ENCODE measurements at regions not wholly inside any gene's neighbourhood (a gene's known extent, or its start where the extent isn't known, plus 50 kb on each side); places are given as distances from the start of the nearest gene placed in this dataset.
"Not testable (repeated sequence)": the region's sequence is repeated elsewhere in the genome, so short reads cannot be mapped to it uniquely, and the experiment has no call there.

DNA sequence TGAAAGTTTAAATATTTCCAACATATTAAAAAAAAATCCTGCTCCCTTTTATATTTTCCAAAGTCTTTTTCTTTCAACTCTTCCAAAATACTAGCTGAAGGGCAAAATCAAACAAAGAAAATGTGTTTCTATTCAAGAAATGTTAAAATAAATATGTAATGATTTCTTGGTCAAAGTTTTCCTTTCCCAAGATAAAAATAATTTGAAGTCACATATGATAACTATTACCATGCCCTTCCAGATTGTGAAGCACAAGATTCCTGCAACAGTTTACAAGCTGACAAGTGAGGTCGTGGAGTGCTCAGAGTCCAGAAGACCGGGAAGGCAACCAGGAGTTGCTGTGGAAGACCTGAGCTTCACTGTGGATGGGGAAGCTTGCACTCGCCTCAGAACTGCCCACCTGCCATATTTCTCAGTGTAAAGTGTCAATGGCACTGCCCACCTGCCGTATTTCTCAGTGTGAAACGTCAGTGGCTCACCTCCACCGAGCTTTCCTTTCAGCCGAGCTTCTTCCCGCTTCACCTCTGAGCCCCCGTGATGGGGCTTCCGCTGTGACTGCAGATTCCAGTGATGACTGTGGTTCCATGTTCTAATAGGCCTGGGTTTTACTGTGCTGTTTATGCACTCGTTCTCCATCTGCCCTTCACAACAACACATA, 160.5 kb downstream of the THBS2 start:
- ATAC-seq (ENCODE audit: poor library complexity), result no peak
- CTCF ChIA-PET, result no interaction called here
- H3K4me1 ChIP-seq (ENCODE audit: insufficient read depth, low read length), result no peaks in the 10 kb centered on the region
- TF ChIP-seq, protein P1, sequence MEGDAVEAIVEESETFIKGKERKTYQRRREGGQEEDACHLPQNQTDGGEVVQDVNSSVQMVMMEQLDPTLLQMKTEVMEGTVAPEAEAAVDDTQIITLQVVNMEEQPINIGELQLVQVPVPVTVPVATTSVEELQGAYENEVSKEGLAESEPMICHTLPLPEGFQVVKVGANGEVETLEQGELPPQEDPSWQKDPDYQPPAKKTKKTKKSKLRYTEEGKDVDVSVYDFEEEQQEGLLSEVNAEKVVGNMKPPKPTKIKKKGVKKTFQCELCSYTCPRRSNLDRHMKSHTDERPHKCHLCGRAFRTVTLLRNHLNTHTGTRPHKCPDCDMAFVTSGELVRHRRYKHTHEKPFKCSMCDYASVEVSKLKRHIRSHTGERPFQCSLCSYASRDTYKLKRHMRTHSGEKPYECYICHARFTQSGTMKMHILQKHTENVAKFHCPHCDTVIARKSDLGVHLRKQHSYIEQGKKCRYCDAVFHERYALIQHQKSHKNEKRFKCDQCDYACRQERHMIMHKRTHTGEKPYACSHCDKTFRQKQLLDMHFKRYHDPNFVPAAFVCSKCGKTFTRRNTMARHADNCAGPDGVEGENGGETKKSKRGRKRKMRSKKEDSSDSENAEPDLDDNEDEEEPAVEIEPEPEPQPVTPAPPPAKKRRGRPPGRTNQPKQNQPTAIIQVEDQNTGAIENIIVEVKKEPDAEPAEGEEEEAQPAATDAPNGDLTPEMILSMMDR (IDR thresholded peaks at IDR 0.05), result no peak
- Mint-ChIP-seq H3K4me3 (no peak overlapping the region), H3K27ac (no peak overlapping the region), H3K9me3 (peaks cover 16% of the 10 kb centered on the region), H3K27me3 (peaks cover 26% of the 10 kb centered on the region), H3K36me3 (ENCODE audit: low read depth) (no peaks in the 10 kb centered on the region), H3K4me1 (ENCODE audit: low read depth) (no peaks in the 10 kb centered on the region)
- no peak overlapping the region for H3K27ac ChIP-seq (ENCODE audit: low read depth in 1 of 2, low read length in 2 of 2)
- POLR2A ChIA-PET, result no interaction called here
- no peak for DNase-seq
- H3K9me3 ChIP-seq (ENCODE audit: control insufficient read depth in 1 of 2, insufficient read depth in 1 of 2, low read length in 2 of 2), result peaks cover 9 to 16% of the 10 kb centered on the region in 2 experiments
- no peaks in the 10 kb centered on the region for H3K36me3 ChIP-seq (ENCODE audit: insufficient read depth, low read length)
- intact Hi-C loops (cut with DNase I, micrococcal nuclease), result no loop called here
- no peak overlapping the region for H3K4me3 ChIP-seq (ENCODE audit: low read length)
- no peaks in the 10 kb centered on the region for H3K27me3 ChIP-seq (ENCODE audit: control insufficient read depth in 1 of 2, insufficient read depth in 2 of 2, low read length in 2 of 2)

DNA sequence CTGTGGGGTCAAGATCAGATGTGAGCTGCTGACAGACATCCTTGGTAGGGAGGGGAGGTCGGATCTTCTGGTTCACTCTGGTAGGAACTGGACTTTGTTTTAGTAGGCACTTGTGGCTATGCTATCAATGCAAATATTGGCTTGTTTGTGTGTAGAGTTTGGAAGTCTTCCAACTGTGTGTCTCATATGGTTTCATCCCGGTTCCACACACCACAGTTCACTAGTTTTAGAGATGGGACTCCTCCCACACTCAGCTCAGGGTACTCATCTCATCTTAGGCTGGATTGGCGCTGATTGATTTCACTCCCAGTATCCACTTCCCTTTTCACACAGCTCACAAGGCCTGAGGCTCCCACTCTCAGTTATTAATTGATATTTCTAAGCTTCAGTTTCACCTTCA, 161.3 kb downstream of the THBS2 start:
- intact Hi-C loops (cut with DNase I, micrococcal nuclease), result no loop called here
- no peak for DNase-seq

DNA sequence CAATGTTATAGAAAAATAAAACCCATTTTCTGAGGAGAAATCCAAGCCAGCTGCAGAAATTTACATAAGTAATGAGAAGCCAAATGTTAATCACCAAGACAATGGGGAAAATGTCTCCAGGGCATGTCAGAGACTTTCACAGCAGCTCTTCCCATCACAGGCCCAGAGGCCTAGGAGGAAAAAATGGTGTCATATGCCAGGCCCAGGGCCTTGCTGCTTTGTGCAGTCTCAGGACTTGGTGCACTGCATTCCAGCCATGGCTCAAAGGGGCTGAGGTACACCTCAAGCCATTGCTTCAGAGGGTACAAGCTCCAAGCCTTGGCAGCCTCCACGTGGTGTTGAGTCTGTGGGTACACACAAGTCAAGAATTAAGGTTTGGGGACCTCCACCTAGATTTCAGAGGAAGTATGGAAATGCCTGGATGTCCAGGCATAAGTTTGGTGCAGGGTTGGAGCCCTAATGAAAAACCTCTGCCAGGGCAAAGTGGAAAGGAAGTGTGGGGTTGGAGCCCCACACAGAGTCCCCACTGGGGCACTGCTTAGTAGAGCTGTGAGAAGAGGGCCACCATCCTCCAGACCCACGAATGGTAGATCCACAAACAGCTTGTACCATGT, 163.0 kb downstream of the THBS2 start:
- intact Hi-C loops (cut with DNase I, micrococcal nuclease), result not testable (repeated sequence)
- peaks cover 18% of the 10 kb centered on the region for H3K9me3 Mint-ChIP-seq

More for the DNA sequence above, 161.3 kb downstream of the THBS2 start:
- POLR2A ChIA-PET, result no interaction called here
- no peak for ATAC-seq (ENCODE audit: poor library complexity)
- H3K4me1 Mint-ChIP-seq (ENCODE audit: low read depth), result no peaks in the 10 kb centered on the region
- H3K36me3 ChIP-seq (ENCODE audit: insufficient read depth, low read length), result no peaks in the 10 kb centered on the region
- H3K4me1 ChIP-seq (ENCODE audit: insufficient read depth, low read length), result no peaks in the 10 kb centered on the region
- H3K27me3 Mint-ChIP-seq, result peaks cover 24% of the 10 kb centered on the region
- no peak overlapping the region for H3K27ac ChIP-seq (ENCODE audit: low read depth in 1 of 2, low read length in 2 of 2)
- no peaks in the 10 kb centered on the region for H3K36me3 Mint-ChIP-seq (ENCODE audit: low read depth)
- H3K27ac Mint-ChIP-seq, result no peak overlapping the region
- CTCF ChIA-PET, result no interaction called here
- H3K4me3 ChIP-seq (ENCODE audit: low read length), result no peak overlapping the region
- H3K4me3 Mint-ChIP-seq, result no peak overlapping the region
- H3K27me3 ChIP-seq (ENCODE audit: control insufficient read depth in 1 of 2, insufficient read depth in 2 of 2, low read length in 2 of 2), result no peaks in the 10 kb centered on the region
- H3K9me3 Mint-ChIP-seq, result peaks cover 16% of the 10 kb centered on the region
- H3K9me3 ChIP-seq (ENCODE audit: control insufficient read depth in 1 of 2, insufficient read depth in 1 of 2, low read length in 2 of 2), result peaks cover 9 to 16% of the 10 kb centered on the region in 2 experiments
- TF ChIP-seq, protein P1 (IDR thresholded peaks at IDR 0.05), result no peak

More for the DNA sequence above, 163.0 kb downstream of the THBS2 start:
- H3K4me3 ChIP-seq (ENCODE audit: low read length); CTCF ChIA-PET; H3K4me1 Mint-ChIP-seq (ENCODE audit: low read depth); H3K27ac ChIP-seq (ENCODE audit: low read depth in 1 of 2, low read length in 2 of 2); H3K4me3 Mint-ChIP-seq; POLR2A ChIA-PET; H3K27ac Mint-ChIP-seq; H3K36me3 ChIP-seq (ENCODE audit: insufficient read depth, low read length); H3K36me3 Mint-ChIP-seq (ENCODE audit: low read depth); H3K27me3 ChIP-seq (ENCODE audit: control insufficient read depth in 1 of 2, insufficient read depth in 2 of 2, low read length in 2 of 2); H3K4me1 ChIP-seq (ENCODE audit: insufficient read depth, low read length); ATAC-seq (ENCODE audit: poor library complexity); DNase-seq: not testable (repeated sequence)
- peaks cover 9 to 23% of the 10 kb centered on the region in 2 experiments for H3K9me3 ChIP-seq (ENCODE audit: control insufficient read depth in 1 of 2, insufficient read depth in 1 of 2, low read length in 2 of 2)
- peaks cover 13% of the 10 kb centered on the region for H3K27me3 Mint-ChIP-seq
